ENCODE measurements at regions not wholly inside any gene's neighbourhood (a gene's known extent, or its start where the extent isn't known, plus 50 kb on each side); places are given as distances from the start of the nearest gene placed in this dataset.

- no peak for TF ChIP-seq CTCF (IDR thresholded peaks at IDR 0.05; ENCODE audit: low read depth, low read length)
- TF ChIP-seq EZH2phosphoT487 (IDR thresholded peaks at IDR 0.05; ENCODE audit: low read depth): no peak
Measured at GRCh38 chr1:93801471-93801870, 77.5 kb downstream of the DNTTIP2 start.
